Kidney capillary endothelial cell (primary cell): ENCODE measurements at regions not wholly inside any gene's neighbourhood (a gene's known extent, or its start where the extent isn't known, plus 50 kb on each side); places are given as distances from the start of the nearest gene placed in this dataset.

ENCODE experiments used
- DNase-seq: peaks from one replicate; pipeline ENCODE4 v3.0.0-alpha.2; 2018; ENCODE audit warnings: low spot score

DNA sequence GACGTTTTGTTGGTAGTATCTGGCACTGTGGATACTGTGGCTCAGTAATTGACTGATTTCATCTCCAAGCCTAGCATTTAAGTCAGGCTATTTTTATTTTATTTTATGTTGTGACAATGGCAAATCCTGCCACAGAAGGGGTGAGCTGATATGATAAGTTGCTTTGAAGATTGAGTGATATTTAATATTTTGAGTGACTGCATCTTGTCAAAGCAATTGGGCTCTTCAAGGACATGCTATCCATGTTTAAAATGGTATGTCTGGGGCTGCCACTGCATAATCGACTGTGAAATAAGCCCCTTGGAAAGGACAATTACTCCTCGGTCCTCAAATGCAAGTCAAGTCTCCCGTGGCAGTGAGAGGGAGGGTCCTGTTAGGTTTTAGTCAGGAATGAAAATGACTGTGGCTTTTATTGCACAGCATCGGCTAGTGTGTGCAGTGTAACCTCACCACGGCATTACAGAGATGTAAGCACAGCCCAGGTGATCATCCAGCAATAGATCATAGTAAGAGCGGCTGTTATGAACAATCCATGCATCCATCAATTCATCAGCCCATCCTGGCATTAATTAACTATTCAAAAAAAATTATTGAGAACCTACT lies 178.2 kb downstream of the GBA3 start:
- DNase-seq = no peak

DNA sequence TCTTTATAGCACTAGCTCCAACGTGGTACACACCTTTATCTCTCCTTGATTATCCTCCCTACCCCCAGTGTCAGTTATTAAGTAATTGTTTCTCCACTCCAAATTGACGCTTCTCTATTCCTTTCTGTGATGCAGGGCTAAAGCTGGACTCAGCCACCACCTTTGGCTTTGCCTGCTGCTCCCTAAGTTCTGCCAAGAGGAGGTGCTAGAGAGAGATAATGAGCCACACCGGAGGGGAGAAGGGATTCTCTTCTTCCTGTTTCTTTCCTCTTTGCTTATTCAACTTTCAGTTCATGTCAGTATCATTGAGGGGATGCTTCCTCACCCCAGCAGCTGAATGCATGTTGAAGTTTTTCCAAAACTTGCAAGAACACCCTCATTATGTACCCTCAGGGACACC lies 176.5 kb downstream of the GBA3 start:
- DNase-seq = no peak
